HG03066 (cell line): ENCODE measurements at regions not wholly inside any gene's neighbourhood (a gene's known extent, or its start where the extent isn't known, plus 50 kb on each side); places are given as distances from the start of the nearest gene placed in this dataset.
"Not testable (repeated sequence)": the region's sequence is repeated elsewhere in the genome, so short reads cannot be mapped to it uniquely, and the experiment has no call there.

Experiments used
- ATAC-seq: cut with Tn5 transposase; IDR thresholded peaks from one replicate; pipeline ENCODE4 v1.9.1; 2021; ENCODE audit warnings: low read depth; ENCODE audit not compliant: unreplicated experiment

DNA sequence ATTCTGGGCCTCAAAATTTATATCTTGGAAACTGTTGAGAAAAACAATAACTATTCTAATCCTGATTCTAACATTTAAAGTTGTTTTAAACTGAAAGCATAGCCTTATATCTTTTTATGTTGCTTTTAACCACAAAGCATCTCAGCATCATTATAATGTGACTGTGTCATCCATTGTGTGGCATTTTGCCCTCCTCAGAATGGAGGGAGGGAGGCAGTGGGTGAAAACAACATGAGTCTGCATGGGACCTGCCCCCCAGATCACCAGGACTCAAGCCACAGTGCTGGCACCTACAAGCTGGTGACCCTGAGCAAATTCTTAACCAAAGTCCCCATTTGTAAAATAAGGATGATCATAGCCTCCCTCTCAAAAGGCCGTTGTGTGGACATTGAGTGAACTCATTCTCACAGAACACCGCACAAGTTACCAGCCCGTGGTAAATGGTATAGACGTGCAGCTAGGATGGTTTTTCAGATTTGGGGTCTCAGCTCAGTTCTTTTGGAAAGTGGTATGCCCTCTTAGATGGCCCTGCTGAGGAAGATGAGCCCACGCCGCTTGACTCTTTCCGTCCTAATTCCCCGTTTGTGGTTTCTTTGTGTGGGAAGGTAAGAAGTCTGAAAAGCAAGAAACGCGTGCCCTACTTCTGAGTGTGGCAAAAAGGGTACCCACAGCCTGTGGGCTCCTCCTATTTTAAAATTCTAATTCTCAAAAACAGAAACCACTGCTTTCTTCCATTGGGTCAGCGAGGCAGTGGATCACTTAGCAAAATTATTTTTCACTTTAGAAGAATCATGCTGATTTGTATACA lies 305.0 kb upstream of the ID2 start:
- no peak for ATAC-seq

DNA sequence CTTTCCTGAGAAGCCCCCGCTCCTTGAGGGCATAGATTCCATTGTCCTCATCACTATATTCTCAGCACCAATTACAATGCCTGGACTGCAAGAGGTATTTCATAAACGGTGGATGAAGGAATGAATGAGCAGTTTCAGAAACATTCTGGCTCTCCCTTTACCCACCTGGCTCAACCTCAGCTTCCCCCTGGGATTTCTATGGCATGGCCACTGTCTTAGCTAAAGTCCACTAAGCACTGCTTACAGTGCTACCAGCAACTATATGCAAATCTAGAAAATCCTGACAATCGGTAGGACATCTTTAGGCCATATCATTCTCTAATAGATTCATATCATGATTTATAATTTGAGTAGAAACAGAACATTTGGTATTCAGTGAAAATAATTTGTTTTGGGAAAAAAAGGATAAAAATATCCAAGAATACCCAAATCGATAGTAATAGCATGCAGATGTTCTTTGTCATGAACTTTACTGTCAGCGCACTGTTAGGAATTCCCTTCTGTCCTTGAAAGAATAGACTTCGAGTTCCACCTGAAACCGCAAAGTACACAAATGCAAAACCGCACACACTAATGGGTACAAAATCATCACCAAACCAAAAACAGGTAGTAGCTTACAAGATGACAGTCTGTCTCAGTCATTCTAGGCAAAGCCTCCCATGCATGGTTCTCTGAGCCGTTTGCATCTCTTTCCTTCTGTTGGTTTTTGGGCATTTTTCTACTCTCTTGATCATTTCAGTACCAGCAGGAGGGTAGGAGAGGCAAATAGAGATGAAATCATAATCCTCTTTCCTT lies 303.6 kb upstream of the ID2 start:
- ATAC-seq = peak; percentile 80

GRCh38 chr2:8379128-8379527 lies 302.7 kb upstream of the ID2 start:
- no peak for ATAC-seq

GRCh38 chr2:8379549-8379948 lies 302.3 kb upstream of the ID2 start:
- no peak for ATAC-seq

DNA sequence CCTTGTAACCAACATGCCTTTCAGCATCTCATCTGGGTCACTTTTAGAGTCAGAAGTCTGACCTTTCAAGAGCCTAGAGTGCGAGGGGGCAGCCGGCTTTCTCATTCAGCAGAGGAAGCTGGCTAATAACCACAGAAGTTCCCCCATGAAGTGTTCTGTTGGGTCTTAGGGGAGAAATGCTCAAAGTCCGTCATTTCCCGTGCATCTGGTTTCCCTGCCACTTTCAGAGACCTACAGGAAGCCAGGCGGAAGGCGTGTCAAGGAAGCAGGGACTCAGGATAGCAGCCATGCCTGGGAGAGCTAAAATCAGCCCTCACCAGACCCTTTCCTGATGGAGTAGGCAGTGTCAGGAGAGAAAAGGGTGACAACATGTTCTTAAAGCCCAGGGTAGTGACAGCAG lies 301.8 kb upstream of the ID2 start:
- ATAC-seq = no peak

GRCh38 chr2:8380566-8380965 lies 301.3 kb upstream of the ID2 start:
- no peak for ATAC-seq

DNA sequence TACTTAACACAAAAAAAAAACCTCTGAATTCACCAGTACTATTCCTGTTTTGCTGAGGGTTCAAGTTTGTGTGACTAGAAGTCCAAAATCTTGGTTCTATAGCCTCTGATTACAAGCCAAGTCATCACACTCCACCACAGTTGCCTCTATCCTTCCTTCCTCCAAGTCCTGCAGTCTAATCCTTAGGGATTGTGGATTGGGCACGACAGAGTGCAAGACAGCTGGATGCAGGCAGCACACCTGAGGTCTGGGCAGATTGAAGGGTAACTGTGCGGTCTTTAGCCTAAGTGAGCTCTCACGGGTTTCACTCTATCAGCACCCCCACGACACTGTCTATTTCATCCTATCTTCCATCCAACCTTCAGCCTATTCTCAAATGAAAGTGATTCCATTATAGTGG lies 299.4 kb upstream of the ID2 start:
- ATAC-seq = no peak

DNA sequence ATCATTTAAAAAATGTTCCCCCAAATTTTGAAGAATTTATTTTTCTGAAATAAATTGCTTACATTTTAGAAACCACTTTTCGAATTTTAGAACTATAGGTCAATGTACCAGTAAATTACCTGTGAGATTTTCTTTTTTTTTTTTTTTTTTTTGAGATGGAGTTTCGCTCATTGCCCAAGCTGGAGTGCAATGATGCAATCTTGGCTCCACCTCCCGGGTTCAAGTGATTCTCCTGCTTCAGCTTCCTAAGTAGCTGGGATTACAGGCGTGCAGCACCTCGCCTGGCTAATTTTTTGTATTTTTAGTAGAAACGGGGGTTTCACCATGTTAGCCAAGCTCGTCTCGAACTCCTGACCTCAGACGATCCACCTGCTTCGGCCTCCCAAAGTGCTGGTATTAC lies 295.1 kb upstream of the ID2 start:
- not testable (repeated sequence) for ATAC-seq

GRCh38 chr2:8388781-8389180 lies 293.1 kb upstream of the ID2 start:
- ATAC-seq = peak; percentile 68

DNA sequence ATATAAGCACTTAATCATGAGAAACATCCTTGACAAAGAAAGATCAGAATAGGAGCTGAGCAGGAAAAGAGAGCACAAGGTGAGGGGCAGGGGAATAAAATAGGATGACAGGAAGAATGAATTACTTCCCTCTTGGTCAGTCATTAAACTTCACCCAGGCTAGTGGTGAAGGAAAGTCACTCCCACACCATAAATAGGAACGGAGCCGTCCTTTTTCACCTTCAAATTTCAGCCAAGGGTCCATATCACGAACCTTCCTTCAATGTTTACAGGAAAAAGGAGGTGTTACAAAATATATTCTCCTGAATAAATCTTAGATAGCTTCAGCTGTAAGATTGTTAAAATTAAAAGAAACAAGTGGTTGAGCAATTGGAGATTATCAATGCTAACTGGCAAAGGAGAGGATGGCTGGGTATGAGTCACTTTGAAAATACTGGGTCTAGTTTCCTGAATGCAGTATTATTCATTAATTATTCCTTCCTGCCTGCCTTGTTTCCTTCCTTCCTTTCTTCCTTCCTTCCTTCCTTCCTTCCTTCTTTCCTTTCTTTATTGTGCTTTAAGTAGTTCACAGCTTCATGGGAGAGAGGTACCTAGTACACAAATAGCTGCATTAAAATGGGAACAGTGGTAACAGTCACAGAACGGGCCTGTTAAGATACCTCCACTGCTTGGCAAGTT lies 292.3 kb upstream of the ID2 start:
- no peak for ATAC-seq

GRCh38 chr2:8391126-8391525 lies 290.7 kb upstream of the ID2 start:
- ATAC-seq = no peak

DNA sequence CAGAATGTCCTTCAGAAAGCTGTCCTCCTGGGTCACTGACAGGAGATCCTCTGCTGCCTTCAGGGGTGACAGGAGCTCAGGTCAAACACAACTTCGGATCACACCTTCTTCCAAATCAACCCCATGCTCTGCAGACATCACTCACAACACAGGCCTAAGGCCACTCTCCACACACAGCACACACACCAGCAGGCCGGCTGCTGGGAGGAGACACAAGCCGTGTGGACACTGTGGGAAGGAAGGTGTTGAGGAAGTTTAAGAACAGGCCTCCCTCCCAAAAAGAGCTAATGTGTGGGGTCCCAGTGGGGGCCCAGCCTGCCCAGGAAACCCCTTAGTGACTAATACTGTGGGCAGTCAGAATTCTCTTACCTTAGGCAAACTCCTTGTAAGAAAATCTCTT lies 290.3 kb upstream of the ID2 start:
- ATAC-seq = no peak

DNA sequence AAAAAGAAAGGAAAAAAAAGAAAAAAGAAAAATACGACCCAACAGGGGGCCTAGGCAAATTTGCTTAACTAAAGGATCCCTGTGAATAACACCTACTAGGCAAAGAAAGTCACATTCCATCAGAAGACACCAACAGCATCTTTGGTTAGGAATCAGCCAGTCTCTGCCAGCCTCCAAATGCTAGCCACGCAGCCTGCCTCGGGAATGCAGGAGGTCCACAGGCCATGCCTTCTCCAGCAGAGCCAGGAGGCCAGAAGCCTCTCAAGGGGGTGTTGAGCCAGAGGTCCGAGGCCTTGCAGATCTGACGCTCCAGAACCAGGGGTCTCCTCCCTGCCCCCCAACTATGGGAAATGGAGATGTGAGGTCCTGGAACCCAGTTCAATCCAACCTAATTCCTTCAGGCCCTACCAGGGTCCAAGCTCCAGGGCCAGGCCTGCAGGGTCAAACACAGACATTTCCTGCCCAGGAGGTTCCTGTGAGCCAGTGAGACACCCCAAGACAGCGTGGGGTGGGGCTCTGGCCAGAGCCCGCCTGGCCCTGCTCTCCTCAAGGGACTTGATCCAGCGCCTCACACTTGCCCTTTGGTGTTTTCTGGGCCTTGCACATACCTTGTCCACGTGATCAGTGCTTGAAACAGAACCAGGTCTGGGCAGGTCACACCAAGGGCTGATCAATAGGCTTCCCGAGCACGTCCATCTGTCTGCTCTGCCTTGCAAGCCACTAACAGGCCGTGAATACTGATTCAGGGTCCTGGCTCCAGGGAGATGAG lies 289.6 kb upstream of the ID2 start:
- no peak for ATAC-seq

DNA sequence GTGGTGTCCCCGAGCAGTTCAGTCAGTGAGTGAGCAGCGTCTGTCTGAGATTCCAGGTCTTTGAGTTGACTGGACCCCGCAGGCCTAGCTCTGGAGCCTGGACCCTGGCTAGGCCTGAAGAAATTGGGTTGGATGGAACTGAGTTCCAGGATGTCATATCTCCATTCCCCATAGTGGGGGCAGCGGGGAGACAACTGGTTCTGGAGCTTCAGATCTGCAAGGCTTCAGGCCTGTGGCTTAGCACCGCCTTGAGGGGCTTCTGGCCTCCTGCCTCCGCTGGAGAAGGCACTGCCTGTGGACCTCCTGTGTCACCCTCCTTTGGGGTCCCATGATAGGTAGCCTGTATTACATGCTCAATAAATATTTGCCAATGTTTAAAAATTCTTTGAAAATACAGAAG lies 288.4 kb upstream of the ID2 start:
- ATAC-seq = no peak

DNA sequence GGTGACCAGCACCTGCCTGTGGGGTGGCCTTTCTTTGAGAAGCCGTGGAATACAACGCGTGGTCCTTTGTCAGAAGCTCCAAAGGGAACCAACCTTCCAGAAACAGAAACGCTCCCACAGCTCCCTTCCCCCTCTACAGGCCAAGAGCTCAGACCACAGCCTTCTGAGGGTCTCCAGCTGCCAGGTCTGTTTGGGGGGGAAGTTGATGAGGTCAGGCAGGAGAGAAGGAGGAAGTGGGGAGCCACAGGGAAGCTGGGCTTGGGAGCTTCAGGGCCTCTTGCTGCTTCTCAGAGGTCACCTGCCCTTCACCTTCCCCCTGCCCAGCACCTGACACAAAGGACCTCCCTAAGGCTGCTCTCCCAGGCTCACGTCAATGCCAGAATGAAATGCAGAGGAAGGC lies 287.7 kb upstream of the ID2 start:
- ATAC-seq = no peak

GRCh38 chr2:8394569-8395359 lies 287.1 kb upstream of the ID2 start:
- ATAC-seq = no peak

DNA sequence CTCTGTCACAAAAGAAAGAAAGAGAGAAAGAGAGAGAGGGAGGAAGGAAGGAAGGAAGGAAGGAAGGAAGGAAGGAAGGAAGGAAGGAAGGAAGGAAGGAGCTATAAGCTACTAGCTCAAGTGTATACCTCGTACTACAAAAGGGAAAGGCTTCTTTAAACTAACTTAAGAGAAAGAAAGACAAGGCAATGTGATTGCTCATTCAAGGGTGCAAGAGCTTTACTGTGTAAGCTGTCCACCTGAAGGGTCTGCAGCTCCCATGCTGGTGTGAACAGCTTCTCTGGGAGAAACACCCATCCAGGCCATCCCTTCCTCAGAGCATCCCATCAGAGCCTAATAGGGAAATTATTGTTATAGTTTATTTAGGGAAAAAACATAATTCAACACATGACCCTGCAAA lies 286.1 kb upstream of the ID2 start:
- ATAC-seq = no peak

GRCh38 chr2:8398040-8398668 lies 283.7 kb upstream of the ID2 start:
- no peak for ATAC-seq

DNA sequence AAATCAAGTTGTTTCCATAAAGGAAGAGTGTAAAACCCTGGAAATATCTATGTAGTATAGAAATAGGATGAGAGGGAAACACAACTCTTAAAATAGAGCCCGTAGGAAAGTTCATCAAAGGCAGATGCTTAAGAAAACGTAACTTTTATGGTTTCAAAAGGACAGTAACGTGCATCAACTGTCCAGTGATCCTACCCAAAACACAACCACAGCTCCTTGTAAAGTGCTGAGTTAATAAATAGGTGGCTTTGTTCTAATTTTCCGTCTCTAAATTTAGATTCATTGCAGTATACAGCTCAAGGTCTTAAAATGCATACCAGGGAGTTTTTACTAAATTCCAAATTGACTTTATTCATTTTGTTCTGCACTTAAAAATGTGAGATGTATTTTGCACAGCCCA lies 282.1 kb upstream of the ID2 start:
- ATAC-seq = no peak

DNA sequence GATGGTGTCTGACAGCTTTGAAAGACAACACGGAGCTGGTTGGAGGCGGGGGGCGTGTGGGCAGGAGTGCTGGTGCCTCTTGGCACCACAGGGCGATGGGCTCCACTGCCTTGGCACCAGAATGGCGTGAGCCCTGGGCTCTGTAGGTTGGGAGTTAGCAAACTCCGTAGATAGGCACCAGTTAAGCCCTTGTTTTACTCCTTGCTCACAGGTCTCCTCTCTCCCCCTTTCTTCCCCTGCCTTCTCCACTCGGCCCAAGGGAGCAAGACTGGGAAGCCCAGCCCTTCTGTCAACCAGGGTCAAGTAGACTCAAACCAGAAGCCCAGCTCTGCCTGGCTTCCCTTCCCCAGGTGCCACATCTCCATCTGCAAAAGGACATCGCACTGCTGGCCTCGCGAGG lies 281.7 kb upstream of the ID2 start:
- ATAC-seq = no peak
